ENCODE measurements at regions not wholly inside any gene's neighbourhood (a gene's known extent, or its start where the extent isn't known, plus 50 kb on each side); places are given as distances from the start of the nearest gene placed in this dataset.

DNA sequence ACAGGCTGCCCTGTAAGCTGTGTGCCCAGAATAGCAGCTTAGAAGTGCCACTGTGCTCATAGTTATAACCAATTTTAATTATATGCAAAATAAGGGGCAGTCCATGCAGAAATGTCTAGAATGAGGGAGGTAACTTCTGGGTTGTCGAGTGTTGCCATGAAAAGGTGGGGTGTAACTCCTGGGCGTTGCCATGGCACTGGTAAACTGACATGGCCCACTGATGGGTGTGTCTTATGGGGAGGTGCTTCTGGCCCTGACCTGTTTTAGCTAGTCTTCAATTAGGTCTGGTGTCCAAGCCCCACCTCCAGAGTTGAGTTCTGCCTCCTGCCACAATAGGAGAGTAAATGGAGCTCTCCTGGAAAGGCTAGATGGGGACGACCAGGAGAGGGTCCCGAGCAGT is 120.6 kb downstream of the SALL1 start:
- DNase-seq (ENCODE audit: low read depth in 2 of 2) = no peak
- TF ChIP-seq, protein P1, sequence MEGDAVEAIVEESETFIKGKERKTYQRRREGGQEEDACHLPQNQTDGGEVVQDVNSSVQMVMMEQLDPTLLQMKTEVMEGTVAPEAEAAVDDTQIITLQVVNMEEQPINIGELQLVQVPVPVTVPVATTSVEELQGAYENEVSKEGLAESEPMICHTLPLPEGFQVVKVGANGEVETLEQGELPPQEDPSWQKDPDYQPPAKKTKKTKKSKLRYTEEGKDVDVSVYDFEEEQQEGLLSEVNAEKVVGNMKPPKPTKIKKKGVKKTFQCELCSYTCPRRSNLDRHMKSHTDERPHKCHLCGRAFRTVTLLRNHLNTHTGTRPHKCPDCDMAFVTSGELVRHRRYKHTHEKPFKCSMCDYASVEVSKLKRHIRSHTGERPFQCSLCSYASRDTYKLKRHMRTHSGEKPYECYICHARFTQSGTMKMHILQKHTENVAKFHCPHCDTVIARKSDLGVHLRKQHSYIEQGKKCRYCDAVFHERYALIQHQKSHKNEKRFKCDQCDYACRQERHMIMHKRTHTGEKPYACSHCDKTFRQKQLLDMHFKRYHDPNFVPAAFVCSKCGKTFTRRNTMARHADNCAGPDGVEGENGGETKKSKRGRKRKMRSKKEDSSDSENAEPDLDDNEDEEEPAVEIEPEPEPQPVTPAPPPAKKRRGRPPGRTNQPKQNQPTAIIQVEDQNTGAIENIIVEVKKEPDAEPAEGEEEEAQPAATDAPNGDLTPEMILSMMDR (IDR thresholded peaks at IDR 0.05; ENCODE audit: low read depth, low read length) = no peak
- H3K4me3 ChIP-seq (replicated peaks in 1 of 2; ENCODE audit: low read depth in 2 of 2, low read length in 2 of 2) = no peak overlapping the region

DNA sequence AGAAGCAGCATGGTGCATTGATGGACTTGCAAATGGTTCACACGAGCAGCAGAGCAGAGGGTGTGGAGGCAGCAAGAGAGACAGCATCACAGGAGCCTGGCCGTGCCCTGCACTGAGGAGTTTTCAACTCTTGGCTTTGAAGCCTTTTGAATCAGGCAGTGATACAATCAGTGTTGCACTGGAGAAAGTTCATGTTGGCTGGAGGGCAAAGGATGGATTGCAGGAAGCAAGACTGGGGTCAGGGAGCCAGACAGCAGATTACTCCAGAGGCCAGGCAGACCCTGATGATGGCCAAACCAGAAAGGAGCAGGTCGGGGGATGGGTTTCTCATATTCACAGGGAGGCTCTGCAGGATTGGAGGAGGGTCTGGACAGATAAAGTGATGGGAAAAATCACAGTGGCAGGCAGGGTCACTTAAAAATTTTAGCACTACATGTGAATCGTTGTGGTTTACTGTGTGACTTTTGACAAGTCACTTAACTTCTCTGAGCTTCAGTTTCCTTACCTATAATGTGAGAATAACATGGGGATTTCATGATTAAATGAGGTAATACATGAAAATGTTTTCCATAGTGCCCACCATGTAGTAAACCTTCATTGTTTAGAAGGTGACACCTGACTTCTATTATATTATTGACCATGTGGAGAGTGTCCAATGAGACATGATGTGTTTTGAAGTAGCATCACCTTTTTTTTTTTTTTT is 125.3 kb downstream of the SALL1 start:
- DNase-seq (ENCODE audit: low read depth in 2 of 2) = no peak
- TF ChIP-seq, protein P1 (IDR thresholded peaks at IDR 0.05; ENCODE audit: low read depth, low read length) = no peak
- no peak overlapping the region for H3K4me3 ChIP-seq (replicated peaks in 1 of 2; ENCODE audit: low read depth in 2 of 2, low read length in 2 of 2)

DNA sequence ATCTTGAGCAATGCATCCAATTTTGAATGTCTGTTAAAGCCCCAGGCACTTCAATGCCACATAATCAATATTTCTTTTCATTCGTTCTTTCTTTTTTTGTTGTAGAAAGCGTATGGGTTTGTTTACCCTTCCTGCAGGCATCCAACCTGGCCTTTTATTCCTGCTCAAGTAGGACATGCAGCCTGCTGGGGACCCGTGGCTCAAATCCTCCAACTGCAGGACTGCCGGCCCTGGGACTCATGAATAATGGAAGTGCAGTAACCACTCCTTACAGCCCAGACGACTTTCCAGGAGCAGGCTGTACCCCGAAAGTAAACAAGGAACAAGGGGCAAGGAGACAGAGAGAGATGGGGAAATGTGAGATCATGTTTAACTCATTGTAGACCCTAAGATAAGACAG is 126.4 kb downstream of the SALL1 start:
- H3K4me3 ChIP-seq (replicated peaks in 1 of 2; ENCODE audit: low read depth in 2 of 2, low read length in 2 of 2) = no peak overlapping the region
- no peak for DNase-seq (ENCODE audit: low read depth in 2 of 2)
- TF ChIP-seq, protein P1 (IDR thresholded peaks at IDR 0.05; ENCODE audit: low read depth, low read length) = no peak

DNA sequence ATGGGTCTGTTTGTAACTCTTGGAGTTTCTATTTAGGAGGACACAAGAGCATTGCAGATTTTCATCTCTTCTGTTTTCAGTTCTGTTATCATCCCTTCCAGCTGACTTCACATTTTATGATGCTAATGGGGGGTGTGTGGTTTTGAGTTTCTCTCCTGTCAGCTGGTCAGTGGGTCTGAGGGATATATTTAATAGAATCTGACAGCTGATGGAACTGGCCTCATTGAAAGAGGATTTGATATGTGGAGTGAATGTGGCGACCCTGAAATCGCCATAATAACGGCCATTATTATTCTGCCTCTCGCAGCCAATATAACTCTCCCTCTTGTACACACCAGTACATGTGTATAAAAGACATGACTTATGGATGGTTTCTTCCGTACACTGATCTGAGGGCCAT is 128.1 kb downstream of the SALL1 start:
- DNase-seq (ENCODE audit: low read depth in 2 of 2) = no peak
- TF ChIP-seq, protein P1 (IDR thresholded peaks at IDR 0.05; ENCODE audit: low read depth, low read length) = no peak
- no peak overlapping the region for H3K4me3 ChIP-seq (replicated peaks in 1 of 2; ENCODE audit: low read depth in 2 of 2, low read length in 2 of 2)

DNA sequence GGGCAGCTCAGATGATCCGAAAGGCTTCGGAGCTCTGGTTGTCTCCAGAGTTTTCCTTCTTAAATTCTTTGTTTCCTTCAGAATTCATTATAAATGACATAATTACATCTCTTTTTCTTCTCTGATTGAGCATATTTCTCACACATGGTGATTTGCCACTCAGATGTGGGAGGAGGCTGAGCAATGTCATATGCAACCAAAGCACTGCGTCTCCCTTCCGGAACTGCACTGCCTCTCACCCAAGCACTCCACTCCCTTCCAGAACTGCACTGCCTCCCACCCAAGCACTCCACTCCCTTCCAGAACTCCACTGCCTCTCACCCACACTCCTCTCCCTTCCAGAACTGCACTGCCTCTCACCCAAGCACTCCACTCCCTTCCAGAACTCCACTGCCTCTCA is 131.5 kb downstream of the SALL1 start:
- DNase-seq (ENCODE audit: low read depth in 2 of 2) = no peak
- H3K4me3 ChIP-seq (replicated peaks in 1 of 2; ENCODE audit: low read depth in 2 of 2, low read length in 2 of 2) = no peak overlapping the region
- TF ChIP-seq, protein P1 (IDR thresholded peaks at IDR 0.05; ENCODE audit: low read depth, low read length) = no peak

DNA sequence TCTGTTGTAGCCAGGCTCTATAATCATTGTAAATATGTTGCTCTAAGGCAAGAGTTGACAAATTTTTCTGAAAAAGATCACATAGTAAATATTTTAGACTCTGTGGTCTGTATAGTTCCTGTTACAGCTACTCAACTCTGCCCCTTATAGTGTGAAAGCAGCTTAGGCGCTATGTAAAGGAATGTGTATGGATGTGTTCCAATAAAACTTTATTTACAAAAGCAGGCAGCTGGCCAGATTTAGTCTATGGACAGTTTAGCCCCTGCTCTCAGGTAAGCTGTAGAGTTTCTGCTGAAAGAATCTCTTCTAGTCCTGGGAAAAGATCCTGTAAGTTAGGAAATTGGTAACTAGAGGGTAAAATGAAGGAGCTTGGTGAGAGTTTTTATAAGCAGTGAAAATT is 133.1 kb downstream of the SALL1 start:
- no peak for DNase-seq (ENCODE audit: low read depth in 2 of 2)
- H3K4me3 ChIP-seq (replicated peaks in 1 of 2; ENCODE audit: low read depth in 2 of 2, low read length in 2 of 2) = no peak overlapping the region
- TF ChIP-seq, protein P1 (IDR thresholded peaks at IDR 0.05; ENCODE audit: low read depth, low read length) = no peak

DNA sequence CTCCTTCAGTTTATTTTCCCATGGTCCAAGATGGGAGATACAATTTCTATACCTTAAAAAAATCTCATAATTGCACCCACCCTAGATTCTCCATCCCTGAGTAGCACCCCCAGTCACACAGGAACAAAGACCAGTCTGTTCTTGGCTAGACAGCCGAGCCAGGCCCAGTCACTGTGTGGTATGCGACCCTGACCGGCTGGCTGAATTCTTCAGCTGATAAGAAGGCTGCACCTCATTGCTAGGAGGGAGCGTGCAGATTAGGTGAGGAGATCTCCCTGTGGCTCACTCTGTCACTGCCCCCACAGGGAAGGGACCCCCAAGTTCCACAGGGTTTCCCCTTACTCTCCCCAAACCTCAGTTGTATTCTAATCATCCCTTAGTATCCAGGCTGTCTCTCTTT is 138.7 kb downstream of the SALL1 start:
- no peak for DNase-seq (ENCODE audit: low read depth in 2 of 2)
- no peak overlapping the region for H3K4me3 ChIP-seq (replicated peaks in 1 of 2; ENCODE audit: low read depth in 2 of 2, low read length in 2 of 2)
- TF ChIP-seq, protein P1 (IDR thresholded peaks at IDR 0.05; ENCODE audit: low read depth, low read length) = no peak

All from cardiac fibroblast (primary cell).